Activated CD4-positive, alpha-beta T cell treated with anti-CD3 and anti-CD28 coated beads, Interleukin-10, Interleukin-2, amounts not matched to agents 100 ng/mL and 50 ng/mL, durations not matched to agents 16 hours and 8 hours (primary cell): ENCODE measurements at regions not wholly inside any gene's neighbourhood (a gene's known extent, or its start where the extent isn't known, plus 50 kb on each side); places are given as distances from the start of the nearest gene placed in this dataset.
"Not testable (repeated sequence)": the region's sequence is repeated elsewhere in the genome, so short reads cannot be mapped to it uniquely, and the experiment has no call there.

Experiments
- DNase-seq: peaks from one replicate; pipeline ENCODE4 v3.0.0-alpha.2; 2020

DNA sequence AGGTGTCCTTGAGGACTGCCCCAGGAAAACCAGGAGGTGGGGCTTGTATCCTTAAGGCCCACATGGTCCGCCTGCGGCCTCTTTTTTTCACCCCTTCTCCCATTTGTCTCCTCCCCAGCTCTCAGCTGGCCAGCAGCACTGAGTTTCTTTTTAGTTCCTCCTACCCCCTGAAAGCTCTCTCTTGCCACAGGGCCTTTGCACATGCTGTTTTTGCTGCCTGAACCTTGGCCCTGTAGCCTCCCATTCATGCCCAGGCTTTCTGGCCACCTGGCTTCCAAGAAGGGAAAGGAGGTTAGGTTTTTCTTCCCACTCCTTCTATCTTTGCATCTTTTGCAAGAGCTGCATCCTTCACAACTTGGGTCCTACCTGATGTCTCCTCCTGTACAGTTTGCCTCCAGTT is 358.1 kb downstream of the VRK1 start:
- no peak for DNase-seq

DNA sequence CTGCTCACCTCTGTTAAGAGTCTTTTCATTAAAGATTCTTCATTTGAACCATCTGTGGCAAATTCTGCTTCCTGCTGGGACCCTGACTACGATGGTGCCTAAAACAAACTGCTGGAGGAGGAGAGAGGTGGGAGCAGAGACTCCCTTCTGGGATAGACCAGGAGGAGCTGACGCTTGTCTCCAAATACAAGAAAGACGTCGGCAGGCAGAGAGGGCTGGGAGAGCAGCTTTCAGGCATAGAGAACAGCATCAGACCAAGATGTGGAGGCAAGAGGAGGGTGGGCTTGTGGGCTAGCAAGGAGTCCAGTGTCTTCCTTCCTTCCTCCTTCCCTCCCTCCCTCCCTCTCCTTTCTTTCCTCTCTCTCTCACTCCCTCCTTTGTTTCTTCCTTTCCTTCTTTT is 358.6 kb downstream of the VRK1 start:
- DNase-seq, result no peak

DNA sequence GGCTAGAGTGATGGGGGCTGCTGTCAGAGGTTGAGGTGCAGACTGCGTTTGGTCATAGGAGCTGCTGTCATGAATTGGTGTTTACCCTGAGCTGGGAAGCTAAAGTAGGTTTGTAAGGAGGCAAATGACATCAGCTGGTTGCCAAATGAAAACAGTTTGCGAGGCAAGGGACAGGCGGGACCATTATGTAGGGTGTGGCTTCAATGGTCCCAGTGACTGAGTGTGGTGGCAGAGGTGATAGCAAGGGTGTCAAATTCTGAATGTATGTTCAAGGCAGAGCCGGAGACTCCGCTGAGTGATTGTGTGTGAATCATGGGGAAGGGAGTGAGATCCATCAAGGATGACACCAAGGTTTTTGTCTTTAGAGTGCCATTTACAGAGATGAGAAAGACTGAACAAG is 359.5 kb downstream of the VRK1 start:
- no peak for DNase-seq

DNA sequence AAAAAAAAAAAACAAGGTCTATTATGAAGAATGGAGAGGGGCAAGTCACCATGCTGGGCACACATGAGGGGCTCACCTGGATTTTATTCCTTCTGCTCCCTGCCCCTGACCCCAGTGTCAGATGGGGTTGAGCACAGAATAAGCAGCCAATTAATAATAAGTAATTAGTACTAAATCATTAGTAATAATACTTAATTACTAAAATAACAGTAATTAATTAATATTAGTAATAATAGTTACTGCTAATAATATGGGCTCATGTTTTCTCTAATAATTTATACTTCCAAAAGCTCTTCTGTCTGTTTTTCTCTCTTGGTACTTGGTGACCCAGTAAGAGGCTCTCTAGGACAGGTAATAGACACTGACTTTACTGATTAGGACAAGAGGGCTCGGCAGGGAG is 360.9 kb downstream of the VRK1 start:
- DNase-seq, result no peak

GRCh38 chr14:97159124-97159523 is 361.9 kb downstream of the VRK1 start:
- no peak for DNase-seq

GRCh38 chr14:97162621-97163020 is 365.4 kb downstream of the VRK1 start:
- no peak for DNase-seq

GRCh38 chr14:97164021-97164420 is 366.8 kb downstream of the VRK1 start:
- no peak for DNase-seq

DNA sequence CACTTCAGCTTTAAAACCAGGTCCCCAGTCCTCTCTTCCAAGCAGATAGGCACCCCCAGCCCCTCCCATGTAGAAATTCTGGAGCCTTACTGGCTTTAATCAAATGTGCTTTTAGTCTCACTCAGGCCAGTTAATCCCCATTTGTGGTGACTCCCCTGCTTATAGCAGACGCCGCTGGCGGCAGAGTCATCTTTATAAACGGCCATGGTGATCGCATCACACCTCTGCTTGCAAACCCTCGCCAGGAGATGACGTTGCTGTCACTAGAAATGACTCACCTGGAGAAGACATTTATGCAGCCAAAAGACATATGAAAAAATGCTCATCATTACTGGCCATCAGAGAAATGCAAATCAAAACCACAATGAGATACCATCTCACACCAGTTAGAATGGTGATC is 369.3 kb downstream of the VRK1 start:
- DNase-seq, result no peak

DNA sequence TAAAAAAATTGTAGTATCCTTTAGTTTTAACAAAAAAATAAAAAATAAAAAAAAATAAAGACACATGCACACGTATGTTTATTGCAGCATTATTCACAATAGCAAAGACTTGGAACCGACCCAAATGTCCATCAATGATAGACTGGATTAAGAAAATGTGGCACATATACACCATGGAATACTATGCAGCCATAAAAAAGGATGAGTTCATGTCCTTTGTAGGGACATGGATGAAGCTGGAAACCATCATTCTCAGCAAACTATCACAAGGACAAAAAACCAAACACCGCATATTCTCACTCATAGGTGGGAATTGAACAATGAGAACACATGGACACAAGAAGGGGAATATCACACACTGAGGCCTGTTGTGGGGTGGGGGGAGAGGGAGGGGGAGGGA is 370.4 kb downstream of the VRK1 start:
- DNase-seq, result not testable (repeated sequence)

- no peak for DNase-seq
Observed at GRCh38 chr14:97172644-97173043, 375.5 kb downstream of the VRK1 start.

- peak; percentile 41 for DNase-seq
Observed at GRCh38 chr14:97177016-97177415, 379.8 kb downstream of the VRK1 start.

DNA sequence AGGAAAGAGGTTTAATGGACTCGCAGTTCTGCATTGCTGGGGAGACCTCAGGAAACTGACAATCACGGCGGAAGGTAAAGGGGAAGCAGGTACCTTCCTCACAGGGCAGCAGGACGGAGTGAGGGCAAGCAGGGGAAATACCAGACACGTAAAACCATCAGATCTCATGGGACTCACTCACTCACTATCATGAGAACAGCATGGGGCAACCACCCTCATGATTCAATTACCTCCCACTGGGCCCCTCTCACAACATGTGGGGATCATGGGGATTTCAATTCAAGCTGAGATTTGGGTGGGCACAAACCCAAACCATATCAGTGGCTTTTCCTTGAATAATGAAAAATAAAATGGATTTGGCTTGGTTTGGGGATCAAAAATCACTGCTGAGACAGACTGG is 380.5 kb downstream of the VRK1 start:
- DNase-seq, result no peak

- DNase-seq, result peak; percentile 20
Observed at GRCh38 chr14:97178781-97179180, 381.6 kb downstream of the VRK1 start.

GRCh38 chr14:97179573-97179972 is 382.4 kb downstream of the VRK1 start:
- peak; percentile 46 for DNase-seq

GRCh38 chr14:97180304-97181200 is 383.4 kb downstream of the VRK1 start:
- peak; percentile 51 for DNase-seq

DNA sequence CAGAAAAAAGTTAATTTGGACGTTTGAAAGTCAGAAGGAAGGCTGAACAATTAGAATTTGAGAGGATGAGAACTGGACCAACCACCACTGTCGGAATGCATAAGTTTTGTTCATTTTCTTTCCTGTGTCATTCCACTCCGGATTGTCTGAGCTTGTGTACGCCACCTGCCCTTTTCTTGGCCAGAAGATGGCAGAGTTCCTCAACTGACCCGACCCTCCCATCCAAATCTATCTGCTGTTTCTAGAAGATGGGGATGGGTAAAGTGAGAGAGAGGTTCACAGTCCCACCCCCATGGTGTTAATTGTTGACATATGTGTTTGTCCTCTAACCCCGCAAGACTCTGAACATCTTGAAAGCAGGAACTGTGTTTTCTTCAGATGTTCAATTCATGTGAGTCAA is 388.0 kb downstream of the VRK1 start:
- no peak for DNase-seq

GRCh38 chr14:97187916-97188315 is 390.7 kb downstream of the VRK1 start:
- DNase-seq, result no peak

GRCh38 chr14:97196336-97196735 is 399.2 kb downstream of the VRK1 start:
- DNase-seq, result no peak

- DNase-seq, result no peak
Observed at GRCh38 chr14:97198813-97199212, 401.6 kb downstream of the VRK1 start.

- no peak for DNase-seq
Observed at GRCh38 chr14:97200245-97200644, 403.1 kb downstream of the VRK1 start.

DNA sequence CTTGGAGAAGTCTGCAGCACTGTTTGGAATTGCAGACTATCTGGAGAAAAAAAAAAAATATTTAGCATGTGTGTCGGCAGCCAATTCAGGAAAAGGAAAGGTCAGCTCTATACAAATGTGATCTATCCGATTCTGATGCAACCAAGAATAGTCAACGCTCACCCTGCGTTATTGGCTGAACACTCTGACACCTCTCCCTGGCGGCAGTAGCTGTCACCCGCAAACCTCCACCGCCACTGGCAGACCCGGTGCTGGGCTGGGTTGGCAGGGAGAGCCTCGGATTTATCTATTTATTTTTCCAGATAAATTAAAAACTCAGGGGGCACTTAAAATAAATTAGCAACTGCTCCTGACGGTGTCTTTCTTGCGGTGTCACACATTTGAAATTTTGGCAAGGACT is 409.7 kb downstream of the VRK1 start:
- DNase-seq, result no peak

- no peak for DNase-seq
Observed at GRCh38 chr14:97210202-97210601, 413.0 kb downstream of the VRK1 start.

DNA sequence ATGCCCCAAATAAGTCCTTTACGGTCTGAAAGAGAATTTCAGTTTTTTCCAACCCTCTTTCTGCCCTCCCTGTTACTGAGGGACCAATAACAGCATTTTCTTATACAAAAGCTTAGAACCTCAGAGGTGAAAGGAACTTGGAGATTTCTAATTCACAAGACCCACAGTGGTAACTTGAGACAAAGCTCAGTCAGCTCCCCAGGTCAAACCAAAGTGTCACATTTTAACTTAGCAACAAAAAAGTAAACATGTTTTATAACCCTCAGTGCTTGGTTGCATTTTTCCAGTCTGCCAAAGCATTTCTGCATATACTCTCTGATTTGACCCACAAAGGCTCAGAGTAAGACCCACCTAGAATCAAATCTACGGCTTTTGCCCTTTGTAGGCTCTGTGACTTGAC is 415.2 kb downstream of the VRK1 start:
- DNase-seq, result no peak

DNA sequence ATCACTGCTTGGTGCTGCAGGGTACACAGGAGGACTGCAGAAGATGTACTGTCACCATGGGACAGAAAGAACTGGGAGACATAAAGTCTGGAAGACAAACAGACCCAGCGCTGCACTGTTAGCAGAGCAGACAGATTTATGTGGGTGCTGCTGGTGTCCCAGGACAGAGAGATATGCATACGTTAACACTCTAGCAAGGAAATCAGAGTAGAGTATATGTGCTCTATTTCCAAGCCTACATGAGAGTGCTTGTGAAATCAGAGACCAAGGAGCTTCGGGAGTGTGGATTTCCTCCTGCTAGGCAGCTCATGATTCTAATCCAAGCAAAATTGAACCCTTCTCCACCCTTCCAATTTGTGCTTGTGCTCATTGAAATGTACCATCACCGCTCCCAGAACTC is 416.5 kb downstream of the VRK1 start:
- no peak for DNase-seq
